Hepatocyte (in vitro differentiated cells): ENCODE measurements at regions not wholly inside any gene's neighbourhood (a gene's known extent, or its start where the extent isn't known, plus 50 kb on each side); places are given as distances from the start of the nearest gene placed in this dataset.

ENCODE experiments used
- DNase-seq: peaks from one replicate; pipeline ENCODE4 v3.0.0-alpha.2; 2016; ENCODE audit warnings: low spot score
- H2AFZ ChIP-seq: fragments of 200-600 bp; sonication (generic); 2 replicates; pipeline ENCODE4 v1.6.0; 2016; ENCODE audit warnings: antibody characterized with exemption, mild to moderate bottlenecking
- H3K27ac ChIP-seq: fragments of 200-600 bp; sonication (generic); 2 replicates; pipeline ENCODE4 v1.5.1; 2016; ENCODE audit warnings: mild to moderate bottlenecking
- H3K27me3 ChIP-seq: fragments of 200-600 bp; sonication (generic); 2 replicates; pipeline ENCODE4 v1.6.1; 2016
- H3K36me3 ChIP-seq: fragments of 200-600 bp; sonication (generic); replicated peaks from 2 replicates; pipeline ENCODE4 v1.5.1; 2016; ENCODE audit warnings: low read depth; ENCODE audit not compliant: insufficient read depth
- H3K4me1 ChIP-seq: fragments of 200-600 bp; sonication (generic); 2 replicates; pipeline ENCODE4 v1.5.1; 2016; ENCODE audit warnings: mild to moderate bottlenecking, moderate library complexity; ENCODE audit not compliant: insufficient read depth
- H3K4me2 ChIP-seq: fragments of 200-600 bp; sonication (generic); 2 replicates; pipeline ENCODE4 v1.6.0; 2016
- H3K4me3 ChIP-seq: fragments of 200-600 bp; sonication (generic); 2 replicates; pipeline ENCODE4 v1.5.1; 2016; ENCODE audit warnings: mild to moderate bottlenecking
- H3K79me2 ChIP-seq: fragments of 200-600 bp; sonication (generic); 2 replicates; pipeline ENCODE4 v1.6.0; 2017; ENCODE audit warnings: mild to moderate bottlenecking
- H3K9me2 ChIP-seq: fragments of 200-600 bp; sonication (generic); replicated peaks from 2 replicates; pipeline ENCODE4 v1.6.0; 2017; ENCODE audit warnings: mild to moderate bottlenecking; ENCODE audit not compliant: insufficient read depth
- H3K9me3 ChIP-seq: fragments of 200-600 bp; sonication (generic); 2 replicates; pipeline ENCODE4 v1.5.1; 2016; ENCODE audit warnings: low read depth, mild to moderate bottlenecking
- H4K20me1 ChIP-seq: fragments of 200-600 bp; sonication (generic); 2 replicates; pipeline ENCODE4 v1.6.0; 2016; ENCODE audit warnings: mild to moderate bottlenecking; ENCODE audit not compliant: insufficient read depth, poor library complexity, severe bottlenecking
- EZH2 ChIP-seq: fragments of 200-600 bp; sonication (generic); IDR thresholded peaks from 2 replicates; pipeline ENCODE4 v1.6.1; 2016; ENCODE audit warnings: antibody characterized with exemption, mild to moderate bottlenecking, borderline replicate concordance
- EZH2phosphoT487 ChIP-seq: fragments of 200-600 bp; sonication (generic); IDR thresholded peaks from one replicate; pipeline ENCODE4 v1.6.1; 2018; ENCODE audit warnings: antibody characterized with exemption, mild to moderate bottlenecking, low read depth, moderate library complexity; ENCODE audit not compliant: unreplicated experiment, severe bottlenecking
- WGBS: methylation state at CpG from one replicate; pipeline ENCODE4 v1.1.6; 2016; ENCODE audit warnings: low lambda C conversion rate; ENCODE audit errors: missing lambda C conversion rate; 5-methylcytosine and 5-hydroxymethylcytosine counted together
- TF ChIP-seq, protein P1 (sequence below): fragments of 200-600 bp; sonication (generic); IDR thresholded peaks from 2 replicates; pipeline ENCODE4 v1.5.1; 2016; ENCODE audit warnings: antibody characterized with exemption, mild to moderate bottlenecking; ENCODE audit not compliant: poor library complexity

DNA sequence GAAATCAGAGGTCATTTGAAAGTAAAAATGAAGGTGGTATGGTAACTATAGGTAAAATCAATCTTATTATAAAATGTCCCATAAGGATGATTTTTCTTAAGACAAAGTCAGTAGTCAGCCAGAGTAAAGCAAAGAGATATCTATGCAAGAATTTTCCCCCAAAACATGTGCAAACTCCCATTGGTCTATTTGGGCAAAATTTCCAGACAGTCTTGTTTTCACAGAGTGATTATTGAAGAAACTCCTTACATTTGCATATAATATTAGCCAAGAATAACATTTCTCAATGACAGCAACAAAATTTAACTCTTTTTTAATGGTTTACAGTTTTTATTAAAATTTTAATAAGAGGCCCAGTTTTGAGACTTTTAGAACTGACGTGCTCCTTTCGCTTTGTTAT lies 406.1 kb upstream of the GRAMD2B start:
- no peaks in the 10 kb centered on the region for H3K9me2 ChIP-seq
- 94% methylated on average over 2 of the region's 2 CpGs for WGBS
- no peak overlapping the region for H3K4me2 ChIP-seq
- no peaks in the 10 kb centered on the region for H3K36me3 ChIP-seq
- H3K79me2 ChIP-seq = no peaks in the 10 kb centered on the region
- DNase-seq = no peak
- no peak overlapping the region for H2AFZ ChIP-seq
- H3K4me1 ChIP-seq = peaks cover 5% of the 10 kb centered on the region
- no peak overlapping the region for H3K4me3 ChIP-seq
- H4K20me1 ChIP-seq = no peaks in the 10 kb centered on the region
- H3K27ac ChIP-seq = no peak overlapping the region
- no peaks in the 10 kb centered on the region for H3K27me3 ChIP-seq
- no peaks in the 10 kb centered on the region for H3K9me3 ChIP-seq
- TF ChIP-seq EZH2 (no peak), EZH2phosphoT487 (no peak)
- TF ChIP-seq, protein P1, sequence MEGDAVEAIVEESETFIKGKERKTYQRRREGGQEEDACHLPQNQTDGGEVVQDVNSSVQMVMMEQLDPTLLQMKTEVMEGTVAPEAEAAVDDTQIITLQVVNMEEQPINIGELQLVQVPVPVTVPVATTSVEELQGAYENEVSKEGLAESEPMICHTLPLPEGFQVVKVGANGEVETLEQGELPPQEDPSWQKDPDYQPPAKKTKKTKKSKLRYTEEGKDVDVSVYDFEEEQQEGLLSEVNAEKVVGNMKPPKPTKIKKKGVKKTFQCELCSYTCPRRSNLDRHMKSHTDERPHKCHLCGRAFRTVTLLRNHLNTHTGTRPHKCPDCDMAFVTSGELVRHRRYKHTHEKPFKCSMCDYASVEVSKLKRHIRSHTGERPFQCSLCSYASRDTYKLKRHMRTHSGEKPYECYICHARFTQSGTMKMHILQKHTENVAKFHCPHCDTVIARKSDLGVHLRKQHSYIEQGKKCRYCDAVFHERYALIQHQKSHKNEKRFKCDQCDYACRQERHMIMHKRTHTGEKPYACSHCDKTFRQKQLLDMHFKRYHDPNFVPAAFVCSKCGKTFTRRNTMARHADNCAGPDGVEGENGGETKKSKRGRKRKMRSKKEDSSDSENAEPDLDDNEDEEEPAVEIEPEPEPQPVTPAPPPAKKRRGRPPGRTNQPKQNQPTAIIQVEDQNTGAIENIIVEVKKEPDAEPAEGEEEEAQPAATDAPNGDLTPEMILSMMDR = no peak

DNA sequence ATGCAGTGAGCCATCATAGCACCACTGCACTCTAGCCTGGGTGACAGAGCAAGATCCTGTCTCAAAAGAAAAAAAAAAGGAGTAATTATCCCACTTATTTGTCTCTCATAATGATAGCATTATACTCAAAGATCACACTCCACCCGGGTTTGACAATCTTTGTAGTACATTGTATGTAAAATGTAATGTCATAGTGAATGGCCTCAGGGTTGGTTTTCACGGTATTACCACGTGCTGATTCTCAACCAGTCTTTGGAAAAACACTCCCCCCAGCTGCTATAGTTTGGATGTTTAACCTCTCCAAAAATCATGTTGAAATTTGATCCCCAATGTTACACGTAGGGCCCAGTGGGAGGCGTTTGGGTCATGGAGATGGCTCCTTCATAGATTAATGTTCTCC lies 402.4 kb upstream of the GRAMD2B start:
- TF ChIP-seq, protein P1 = no peak
- no peak for TF ChIP-seq EZH2
- TF ChIP-seq EZH2phosphoT487 = no peak

DNA sequence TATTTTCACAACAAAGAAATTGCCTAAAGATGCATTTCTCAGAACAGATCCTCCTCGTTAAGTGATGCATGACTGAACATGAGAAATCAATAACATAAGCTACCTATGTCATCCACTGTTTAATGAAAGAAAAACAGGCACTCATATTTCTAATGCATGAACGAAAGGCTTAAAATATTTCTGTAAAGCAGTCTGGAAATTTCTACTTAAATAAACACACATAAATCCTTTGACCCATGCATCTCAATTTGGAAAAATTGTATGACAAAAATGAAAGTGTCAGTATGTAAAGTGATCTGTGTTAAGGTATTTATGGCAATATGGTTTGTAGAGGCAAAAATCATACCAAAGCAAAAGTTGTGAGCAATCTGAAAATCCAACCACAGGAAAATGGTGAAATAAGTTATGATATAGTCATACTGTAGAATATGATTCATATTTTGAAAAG lies 399.2 kb upstream of the GRAMD2B start:
- H3K9me2 ChIP-seq = no peaks in the 10 kb centered on the region
- H3K79me2 ChIP-seq = no peaks in the 10 kb centered on the region
- no peak overlapping the region for H3K4me2 ChIP-seq
- TF ChIP-seq EZH2phosphoT487 = no peak
- TF ChIP-seq EZH2 = no peak
- TF ChIP-seq, protein P1 = no peak
- no peaks in the 10 kb centered on the region for H4K20me1 ChIP-seq
- H3K4me1 ChIP-seq = no peaks in the 10 kb centered on the region
- H2AFZ ChIP-seq = no peak overlapping the region
- WGBS = 73% methylated on average over 2 of the region's 2 CpGs
- no peak for DNase-seq
- no peaks in the 10 kb centered on the region for H3K27me3 ChIP-seq
- peaks cover 3% of the 10 kb centered on the region for H3K9me3 ChIP-seq
- H3K27ac ChIP-seq = no peak overlapping the region
- H3K4me3 ChIP-seq = no peak overlapping the region
- no peaks in the 10 kb centered on the region for H3K36me3 ChIP-seq

More for the DNA sequence above, 402.4 kb upstream of the GRAMD2B start:
- H3K9me2 ChIP-seq = no peaks in the 10 kb centered on the region
- no peak for DNase-seq
- H3K4me1 ChIP-seq = peaks cover 4% of the 10 kb centered on the region
- H3K27me3 ChIP-seq = no peaks in the 10 kb centered on the region
- H3K36me3 ChIP-seq = no peaks in the 10 kb centered on the region
- no peaks in the 10 kb centered on the region for H4K20me1 ChIP-seq
- H3K4me2 ChIP-seq = no peak overlapping the region
- WGBS = 85% methylated on average over 5 of the region's 5 CpGs
- H3K9me3 ChIP-seq = no peaks in the 10 kb centered on the region
- H3K4me3 ChIP-seq = no peak overlapping the region
- no peaks in the 10 kb centered on the region for H3K79me2 ChIP-seq
- no peak overlapping the region for H2AFZ ChIP-seq
- no peak overlapping the region for H3K27ac ChIP-seq

DNA sequence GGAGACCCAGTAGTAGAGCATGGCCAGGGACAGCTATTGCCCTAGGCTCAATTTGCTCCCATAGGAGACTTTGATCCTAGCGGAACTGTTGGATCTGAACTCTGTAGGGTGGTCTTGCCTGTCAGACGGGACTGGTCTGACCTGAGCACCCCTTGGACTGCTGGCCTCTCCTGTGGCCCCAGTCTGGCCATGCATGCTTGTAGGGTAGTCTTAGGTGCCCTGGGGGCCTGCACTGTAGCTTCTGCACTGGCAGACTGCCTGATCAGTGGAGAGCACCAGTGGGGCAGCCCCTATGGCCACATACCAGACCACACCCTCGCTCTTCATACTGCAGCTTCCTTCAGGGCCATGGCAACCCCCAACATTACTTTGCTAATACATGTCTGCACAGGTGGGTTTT lies 396.1 kb upstream of the GRAMD2B start:
- no peaks in the 10 kb centered on the region for H3K4me1 ChIP-seq
- H2AFZ ChIP-seq = no peak overlapping the region
- H3K27me3 ChIP-seq = no peaks in the 10 kb centered on the region
- peaks cover 9% of the 10 kb centered on the region for H3K9me3 ChIP-seq
- no peak overlapping the region for H3K4me3 ChIP-seq
- DNase-seq = no peak
- 100% methylated on average over 3 of the region's 3 CpGs for WGBS
- H3K79me2 ChIP-seq = no peaks in the 10 kb centered on the region
- no peaks in the 10 kb centered on the region for H3K9me2 ChIP-seq
- H4K20me1 ChIP-seq = no peaks in the 10 kb centered on the region
- no peak overlapping the region for H3K4me2 ChIP-seq
- H3K27ac ChIP-seq = no peak overlapping the region
- TF ChIP-seq EZH2 = no peak
- TF ChIP-seq, protein P1 = no peak
- TF ChIP-seq EZH2phosphoT487 = no peak
- H3K36me3 ChIP-seq = no peaks in the 10 kb centered on the region
